GM13976 (cell line): ENCODE measurements at regions not wholly inside any gene's neighbourhood (a gene's known extent, or its start where the extent isn't known, plus 50 kb on each side); places are given as distances from the start of the nearest gene placed in this dataset.

ENCODE experiments used
- DNase-seq: peaks from one replicate; pipeline ENCODE4 v3.0.0; 2012; ENCODE audit warnings: low spot score
- in situ Hi-C: fragments of 300-500 bp; cut with MboI; formaldehyde crosslinking; loops from one replicate; pipeline ENCODE4 v1.12.0; 2022; ENCODE audit warnings: low sequenced_read_pairs, mixed read lengths, inconsistent platforms; ENCODE audit not compliant: unreplicated experiment
- TF ChIP-seq, protein P1 (sequence below): IDR thresholded peaks from 2 replicates; pipeline ENCODE4 v1.5.1; 2012; ENCODE audit warnings: borderline replicate concordance, mild to moderate bottlenecking; ENCODE audit not compliant: insufficient read depth; ENCODE audit errors: extremely low read depth, missing control alignments, control extremely low read depth

DNA sequence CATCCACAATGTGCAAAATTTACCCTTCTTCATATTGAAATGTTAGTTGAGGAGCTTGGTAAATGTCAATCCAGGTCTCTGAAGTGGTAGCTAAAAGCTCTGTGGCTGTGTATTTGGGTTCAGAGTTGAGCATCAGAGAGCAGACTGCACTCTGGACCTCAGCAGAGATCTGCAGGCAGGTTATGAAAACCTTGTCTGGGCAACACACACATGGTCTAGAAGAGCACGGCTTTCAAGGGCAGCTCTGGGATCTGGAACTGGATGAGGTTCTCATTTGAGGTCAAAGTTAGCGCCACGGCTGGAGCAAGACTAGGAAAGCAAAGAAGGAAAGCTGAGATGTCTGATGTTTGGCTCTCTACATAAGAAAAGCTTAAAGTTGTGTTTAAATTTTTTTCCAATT is 243.0 kb downstream of the SH3BP4 start:
- TF ChIP-seq, protein P1, sequence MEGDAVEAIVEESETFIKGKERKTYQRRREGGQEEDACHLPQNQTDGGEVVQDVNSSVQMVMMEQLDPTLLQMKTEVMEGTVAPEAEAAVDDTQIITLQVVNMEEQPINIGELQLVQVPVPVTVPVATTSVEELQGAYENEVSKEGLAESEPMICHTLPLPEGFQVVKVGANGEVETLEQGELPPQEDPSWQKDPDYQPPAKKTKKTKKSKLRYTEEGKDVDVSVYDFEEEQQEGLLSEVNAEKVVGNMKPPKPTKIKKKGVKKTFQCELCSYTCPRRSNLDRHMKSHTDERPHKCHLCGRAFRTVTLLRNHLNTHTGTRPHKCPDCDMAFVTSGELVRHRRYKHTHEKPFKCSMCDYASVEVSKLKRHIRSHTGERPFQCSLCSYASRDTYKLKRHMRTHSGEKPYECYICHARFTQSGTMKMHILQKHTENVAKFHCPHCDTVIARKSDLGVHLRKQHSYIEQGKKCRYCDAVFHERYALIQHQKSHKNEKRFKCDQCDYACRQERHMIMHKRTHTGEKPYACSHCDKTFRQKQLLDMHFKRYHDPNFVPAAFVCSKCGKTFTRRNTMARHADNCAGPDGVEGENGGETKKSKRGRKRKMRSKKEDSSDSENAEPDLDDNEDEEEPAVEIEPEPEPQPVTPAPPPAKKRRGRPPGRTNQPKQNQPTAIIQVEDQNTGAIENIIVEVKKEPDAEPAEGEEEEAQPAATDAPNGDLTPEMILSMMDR = no peak
- in situ Hi-C loops = no loop called here
- no peak for DNase-seq

DNA sequence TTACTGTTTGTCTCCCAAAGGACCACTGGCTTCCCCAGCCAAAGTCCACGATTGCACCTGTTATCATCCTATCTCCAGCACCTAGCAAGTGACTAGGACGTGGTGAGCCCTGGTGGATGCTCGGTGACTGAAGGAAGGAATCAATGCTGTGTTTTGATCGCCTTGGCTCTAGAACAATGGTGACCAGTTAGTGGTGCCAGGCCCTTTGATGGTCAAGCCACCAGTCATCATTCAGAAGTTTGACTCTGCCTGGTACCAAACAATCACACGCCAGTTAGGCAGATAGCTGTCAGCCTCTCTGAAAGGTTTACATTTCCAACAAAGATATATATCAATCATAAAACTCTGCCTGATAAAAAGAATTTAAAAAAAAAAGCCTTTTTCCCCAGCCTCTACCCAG is 244.1 kb downstream of the SH3BP4 start:
- in situ Hi-C loops = no loop called here
- no peak for DNase-seq
- TF ChIP-seq, protein P1 = no peak

DNA sequence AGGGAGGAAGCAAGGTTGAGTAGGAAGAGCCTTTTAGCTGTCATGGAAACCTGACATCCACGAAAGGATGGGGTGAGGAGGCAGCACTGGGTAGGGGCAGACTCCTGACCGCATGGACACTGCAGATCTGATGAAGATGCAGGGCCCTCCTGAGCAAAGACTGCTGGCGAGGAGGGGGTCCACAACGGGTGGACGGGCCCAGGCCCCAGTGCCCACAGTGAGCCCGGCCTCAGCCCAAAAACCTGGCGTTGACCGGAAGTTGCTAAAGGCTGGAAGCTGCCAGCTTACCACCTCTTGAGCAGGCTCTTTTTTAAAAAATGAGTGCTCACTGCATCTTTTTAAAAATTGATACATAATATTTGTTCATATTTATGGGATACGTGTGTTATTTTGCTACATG is 247.3 kb downstream of the SH3BP4 start:
- no peak for DNase-seq
- TF ChIP-seq, protein P1 = no peak
- in situ Hi-C loops = no loop called here

- TF ChIP-seq, protein P1 = no peak
- no peak for DNase-seq
- in situ Hi-C loops = no loop called here
Observed at GRCh38 chr2:235200216-235200615, 248.4 kb downstream of the SH3BP4 start.

- in situ Hi-C loops = no loop called here
- DNase-seq = no peak
Observed at GRCh38 chr2:235201756-235202155, 249.9 kb downstream of the SH3BP4 start.

DNA sequence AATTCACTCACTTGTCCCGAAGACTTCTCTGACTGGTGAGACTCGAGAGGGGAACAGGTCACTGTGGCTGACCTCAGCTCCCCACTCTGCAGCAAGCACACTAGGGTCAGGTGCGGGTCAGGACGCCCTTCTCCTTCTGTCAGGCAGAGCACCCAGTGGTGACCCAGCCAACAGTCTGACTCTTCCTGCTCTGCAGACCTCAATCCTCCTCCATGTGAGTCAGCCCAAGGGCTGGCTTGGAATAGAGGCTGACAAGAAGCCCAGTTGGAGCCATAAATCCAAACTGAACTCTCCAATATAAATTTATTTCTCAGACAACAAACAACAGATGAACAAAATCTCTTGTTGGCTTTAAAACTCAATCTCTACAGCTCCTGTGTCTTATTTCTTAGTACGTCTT is 253.1 kb downstream of the SH3BP4 start:
- TF ChIP-seq, protein P1 = no peak
- no peak for DNase-seq

More at GRCh38 chr2:235201756-235202155, 249.9 kb downstream of the SH3BP4 start:
- TF ChIP-seq, protein P1 = no peak

DNA sequence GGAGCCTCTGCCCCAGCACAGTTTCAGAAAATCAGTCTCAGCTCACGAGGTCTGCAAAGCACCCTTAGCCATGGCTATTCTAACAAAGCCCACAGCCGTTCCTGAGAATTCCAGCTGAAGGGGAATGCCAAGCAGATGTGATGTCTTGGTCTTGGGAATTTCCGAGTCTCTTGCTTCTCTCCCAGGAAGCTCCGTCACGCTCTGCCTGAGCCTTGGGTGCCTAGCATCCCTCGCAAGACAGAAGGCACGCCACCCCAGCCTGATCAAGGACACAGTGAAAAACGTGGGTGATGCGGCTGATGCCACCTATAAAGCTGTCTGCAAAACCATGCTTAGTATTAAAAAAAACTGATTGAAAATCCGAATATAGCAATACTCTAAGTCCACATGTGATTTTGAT is 254.6 kb downstream of the SH3BP4 start:
- TF ChIP-seq, protein P1 = no peak
- DNase-seq = no peak
- in situ Hi-C loops = no loop called here

More for the DNA sequence above, 253.1 kb downstream of the SH3BP4 start:
- in situ Hi-C loops = no loop called here
